Mesenchymal stem cell (in vitro differentiated cells and primary cell): ENCODE measurements at regions not wholly inside any gene's neighbourhood (a gene's known extent, or its start where the extent isn't known, plus 50 kb on each side); places are given as distances from the start of the nearest gene placed in this dataset.
"Not testable (repeated sequence)": the region's sequence is repeated elsewhere in the genome, so short reads cannot be mapped to it uniquely, and the experiment has no call there.

Experiments
- DNase-seq: peaks from one replicate; pipeline ENCODE4 v3.0.0-alpha.2; 2013
- H2AFZ ChIP-seq: one replicate; pipeline ENCODE4 v1.6.1; 2013; ENCODE audit warnings: low read depth, mild to moderate bottlenecking, control low read depth, inconsistent platforms, low read length, moderate library complexity
- H2AK5ac ChIP-seq: 2 replicates; pipeline ENCODE4 v1.6.1; 2013; ENCODE audit warnings: low read length, moderate library complexity, mild to moderate bottlenecking, inconsistent platforms; ENCODE audit not compliant: severe bottlenecking
- H2BK120ac ChIP-seq: one replicate; pipeline ENCODE4 v1.6.1; 2013; ENCODE audit warnings: low read depth, mild to moderate bottlenecking, inconsistent platforms, low read length, moderate library complexity
- H2BK12ac ChIP-seq, 2 experiments: one replicate each; pipeline ENCODE4 v1.6.1; 2013; ENCODE audit warnings: inconsistent platforms in 2 of 2, low read length in 2 of 2, mild to moderate bottlenecking in 2 of 2, moderate library complexity in 2 of 2, control low read depth in 1 of 2
- H2BK15ac ChIP-seq: one replicate; pipeline ENCODE4 v1.6.1; 2013; ENCODE audit warnings: mild to moderate bottlenecking, low read depth, inconsistent platforms; ENCODE audit not compliant: poor library complexity, severe bottlenecking
- H2BK5ac ChIP-seq: 2 replicates; pipeline ENCODE4 v1.6.1; 2013; ENCODE audit warnings: low read depth, mild to moderate bottlenecking, low read length, control low read depth, inconsistent platforms; ENCODE audit not compliant: poor library complexity, severe bottlenecking
- H3K14ac ChIP-seq, 2 experiments: one replicate each; pipeline ENCODE4 v1.6.1; 2013; ENCODE audit warnings: inconsistent platforms in 2 of 2, low read length in 2 of 2, control low read depth in 1 of 2, mild to moderate bottlenecking in 1 of 2, moderate library complexity in 1 of 2
- H3K18ac ChIP-seq, 2 experiments: one replicate each; pipeline ENCODE4 v1.6.1; 2013; ENCODE audit warnings: inconsistent platforms in 2 of 2, low read length in 2 of 2, control low read depth in 1 of 2, low read depth in 1 of 2, mild to moderate bottlenecking in 1 of 2
- H3K23ac ChIP-seq, 2 experiments: one replicate each; pipeline ENCODE4 v1.6.1; 2013; ENCODE audit warnings: inconsistent platforms in 2 of 2, low read length in 2 of 2, mild to moderate bottlenecking in 2 of 2, moderate library complexity in 2 of 2, control low read depth in 1 of 2
- H3K27ac ChIP-seq: 2 replicates; pipeline ENCODE4 v1.5.1; 2013; ENCODE audit warnings: mild to moderate bottlenecking, moderate library complexity, low read length, control low read depth, inconsistent platforms; ENCODE audit not compliant: poor library complexity, severe bottlenecking
- H3K27me3 ChIP-seq, 2 experiments: 2 replicates each; pipeline versions ENCODE4 v1.6.1 to v1.7.0; 2013; ENCODE audit warnings: low read length in 2 of 2, mild to moderate bottlenecking in 2 of 2, moderate library complexity in 2 of 2, control low read depth in 1 of 2, inconsistent platforms in 1 of 2; ENCODE audit not compliant: control insufficient read depth in 1 of 2, insufficient read depth in 1 of 2
- H3K36me3 ChIP-seq, 2 experiments: 2 replicates each; pipeline versions ENCODE4 v1.6.1 to v1.7.0; 2013; ENCODE audit warnings: low read length in 2 of 2, control low read depth in 1 of 2, inconsistent platforms in 1 of 2, low read depth in 1 of 2, mild to moderate bottlenecking in 1 of 2; ENCODE audit not compliant: insufficient read depth in 2 of 2, control insufficient read depth in 1 of 2
- H3K4ac ChIP-seq, 2 experiments: one replicate each; pipeline ENCODE4 v1.6.1; 2013; ENCODE audit warnings: inconsistent platforms in 2 of 2, low read length in 2 of 2, mild to moderate bottlenecking in 2 of 2, moderate library complexity in 2 of 2, control low read depth in 1 of 2, low read depth in 1 of 2
- H3K4me1 ChIP-seq: 2 replicates; pipeline ENCODE4 v1.6.1; 2013; ENCODE audit warnings: low read depth, low read length, control low read depth; ENCODE audit not compliant: control insufficient read depth, insufficient read depth
- H3K4me2 ChIP-seq: 2 replicates; pipeline ENCODE4 v1.6.1; 2013; ENCODE audit warnings: low read length, mild to moderate bottlenecking, inconsistent platforms; ENCODE audit not compliant: poor library complexity, severe bottlenecking
- H3K4me3 ChIP-seq, 2 experiments: 2 replicates each; pipeline versions ENCODE4 v1.5.1 to v1.7.0; 2013; ENCODE audit warnings: low read length in 2 of 2, mild to moderate bottlenecking in 2 of 2, control low read depth in 1 of 2, low read depth in 1 of 2; ENCODE audit not compliant: insufficient read depth in 1 of 2
- H3K79me1 ChIP-seq: replicated peaks from 2 replicates; pipeline ENCODE4 v1.6.1; 2013; ENCODE audit warnings: mild to moderate bottlenecking, control low read depth, low read length, inconsistent platforms; ENCODE audit not compliant: poor library complexity, severe bottlenecking
- H3K9ac ChIP-seq: 2 replicates; pipeline ENCODE4 v1.7.0; 2013; ENCODE audit warnings: mild to moderate bottlenecking, low read length, moderate library complexity
- H3K9me3 ChIP-seq: 2 replicates; pipeline ENCODE4 v1.7.0; 2013; ENCODE audit warnings: mild to moderate bottlenecking, low read length; ENCODE audit not compliant: control insufficient read depth
- H4K8ac ChIP-seq: one replicate; pipeline ENCODE4 v1.6.1; 2013; ENCODE audit warnings: inconsistent platforms, mild to moderate bottlenecking, low read length, moderate library complexity
- H4K91ac ChIP-seq: one replicate; pipeline ENCODE4 v1.6.1; 2013; ENCODE audit warnings: mild to moderate bottlenecking, low read length, inconsistent platforms
- WGBS: methylation state at CpG from one replicate; pipeline ENCODE4 v1.1.7; 2013; ENCODE audit warnings: mixed read lengths; 5-methylcytosine and 5-hydroxymethylcytosine counted together

GRCh38 chr16:85228970-85229430, 116.7 kb upstream of the CIBAR2 start:
- H2BK15ac ChIP-seq: peak overlapping the region; percentile 44
- peaks cover 0 to 14% of the 10 kb centered on the region in 2 experiments for H3K36me3 ChIP-seq
- no peak overlapping the region for H2BK5ac ChIP-seq
- H4K91ac ChIP-seq: peak overlapping the region; percentile 90
- no peak overlapping the region for H2AFZ ChIP-seq
- no peaks in the 10 kb centered on the region for H3K27me3 ChIP-seq
- H2BK12ac ChIP-seq: peak overlapping the region; percentile 92 to 93
- H3K18ac ChIP-seq: peak overlapping the region; percentile 80 to 86
- peak overlapping the region in 1 of 2 experiments; percentile 76 for H3K14ac ChIP-seq
- no peaks in the 10 kb centered on the region for H3K9me3 ChIP-seq
- no peak overlapping the region for H3K23ac ChIP-seq
- DNase-seq: no peak
- H3K4me1 ChIP-seq: peaks cover 58% of the 10 kb centered on the region
- H3K79me1 ChIP-seq: peaks cover 35% of the 10 kb centered on the region
- H3K9ac ChIP-seq: peak overlapping the region; percentile 46
- no peak overlapping the region for H3K4me3 ChIP-seq
- peak overlapping the region; percentile 9 to 85 for H3K4ac ChIP-seq
- peak overlapping the region; percentile 43 for H2BK120ac ChIP-seq
- H4K8ac ChIP-seq: peak overlapping the region; percentile 59
- no peak overlapping the region for H3K4me2 ChIP-seq
- peak overlapping the region; percentile 18 for H2AK5ac ChIP-seq
- H3K27ac ChIP-seq: peak overlapping the region; percentile 90
- 97% methylated on average over 24 of the region's 24 CpGs for WGBS

- H3K9me3 ChIP-seq: no peaks in the 10 kb centered on the region
- peaks cover 0 to 14% of the 10 kb centered on the region in 2 experiments for H3K36me3 ChIP-seq
- H3K23ac ChIP-seq: no peak overlapping the region
- peaks cover 33% of the 10 kb centered on the region for H3K79me1 ChIP-seq
- WGBS: 47% methylated on average over 8 of the region's 8 CpGs
- DNase-seq: peak; percentile 79
- no peak overlapping the region for H3K4me3 ChIP-seq
- H3K4ac ChIP-seq: peak overlapping the region; percentile 9 to 22
- peak overlapping the region; percentile 68 for H2BK15ac ChIP-seq
- H3K14ac ChIP-seq: no peak overlapping the region
- peaks cover 56% of the 10 kb centered on the region for H3K4me1 ChIP-seq
- H3K27ac ChIP-seq: no peak overlapping the region
- H2BK120ac ChIP-seq: no peak overlapping the region
- peak overlapping the region; percentile 45 for H4K8ac ChIP-seq
- peak overlapping the region; percentile 15 to 54 for H3K18ac ChIP-seq
- peak overlapping the region in 1 of 2 experiments; percentile 58 for H2BK12ac ChIP-seq
- no peak overlapping the region for H3K9ac ChIP-seq
- no peak overlapping the region for H2AFZ ChIP-seq
- peak overlapping the region; percentile 20 for H4K91ac ChIP-seq
- H2AK5ac ChIP-seq: peak overlapping the region; percentile 41
- no peak overlapping the region for H2BK5ac ChIP-seq
- H3K27me3 ChIP-seq: no peaks in the 10 kb centered on the region
- H3K4me2 ChIP-seq: no peak overlapping the region
Observed at GRCh38 chr16:85229869-85230462, 117.7 kb upstream of the CIBAR2 start.

- H2AK5ac ChIP-seq, H3K9me3 ChIP-seq, H3K27ac ChIP-seq, H2BK15ac ChIP-seq, H2BK5ac ChIP-seq, H3K4me2 ChIP-seq, DNase-seq, H3K14ac ChIP-seq, H4K8ac ChIP-seq, H3K23ac ChIP-seq, H2BK120ac ChIP-seq, H3K4me3 ChIP-seq, H4K91ac ChIP-seq, H3K27me3 ChIP-seq, H3K9ac ChIP-seq, H3K4ac ChIP-seq, H2AFZ ChIP-seq: not testable (repeated sequence)
- peak overlapping the region in 1 of 2 experiments; percentile 56 for H2BK12ac ChIP-seq
- peaks cover 32% of the 10 kb centered on the region for H3K79me1 ChIP-seq
- H3K36me3 ChIP-seq: peaks cover 0 to 14% of the 10 kb centered on the region in 2 experiments
- WGBS: 97% methylated on average over 6 of the region's 6 CpGs
- peak overlapping the region in 1 of 2 experiments; percentile 15 for H3K18ac ChIP-seq
- H3K4me1 ChIP-seq: peaks cover 56% of the 10 kb centered on the region
Observed at GRCh38 chr16:85230764-85231383, 118.6 kb upstream of the CIBAR2 start.

- Histone ChIP-seq H4K91ac (peak overlapping the region; percentile 23), H3K9me3 (no peaks in the 10 kb centered on the region), H3K23ac (no peak overlapping the region), H2BK12ac (peak overlapping the region; percentile 6 to 90), H2BK120ac (no peak overlapping the region), H3K4me1 (peaks cover 57% of the 10 kb centered on the region), H3K4ac (no peak overlapping the region), H2AK5ac (no peak overlapping the region), H4K8ac (no peak overlapping the region), H3K36me3 (peaks cover 0 to 14% of the 10 kb centered on the region in 2 experiments), H2AFZ (no peak overlapping the region), H2BK15ac (no peak overlapping the region), H3K27ac (no peak overlapping the region), H3K18ac (peak overlapping the region in 1 of 2 experiments; percentile 56), H3K4me3 (no peak overlapping the region), H3K14ac (peak overlapping the region in 1 of 2 experiments; percentile 53), H3K9ac (peak overlapping the region; percentile 14), H2BK5ac (no peak overlapping the region), H3K27me3 (no peaks in the 10 kb centered on the region), H3K79me1 (peaks cover 32% of the 10 kb centered on the region), H3K4me2 (no peak overlapping the region)
- 69% methylated on average over 7 of the region's 8 CpGs for WGBS
- DNase-seq: no peak
Observed at GRCh38 chr16:85231959-85232358, 119.7 kb upstream of the CIBAR2 start.
